ENCODE measurements at regions not wholly inside any gene's neighbourhood (a gene's known extent, or its start where the extent isn't known, plus 50 kb on each side); places are given as distances from the start of the nearest gene placed in this dataset.

GRCh38 chr12:102323799-102324198, 126.2 kb upstream of the PMCH start:
- Histone ChIP-seq H3K18ac (ENCODE audit: insufficient read length, low read depth, low read length) (no peak overlapping the region), H4K8ac (replicated peaks; ENCODE audit: insufficient read length, low read depth, low read length) (no peak overlapping the region), H3K4me2 (ENCODE audit: insufficient read depth, insufficient read length, low read length) (no peak overlapping the region), H2BK20ac (ENCODE audit: low read depth, low read length, poor library complexity, severe bottlenecking) (no peak overlapping the region), H3T11ph (ENCODE audit: low read length) (no peak overlapping the region), H3K23me2 (ENCODE audit: insufficient read length, low read depth, low read length, poor library complexity, severe bottlenecking) (no peaks in the 10 kb centered on the region), H3K14ac (ENCODE audit: insufficient read depth, low read length) (no peak overlapping the region), H4K91ac (ENCODE audit: insufficient read length, low read depth, low read length) (no peak overlapping the region), H4K20me1 (ENCODE audit: control insufficient read depth, insufficient read depth, insufficient read length) (no peaks in the 10 kb centered on the region), H3K9ac (ENCODE audit: extremely low read depth, insufficient read length, low read length) (no peak overlapping the region), H3K9me3 (ENCODE audit: control insufficient read depth, low read depth, low read length) (no peaks in the 10 kb centered on the region), H2AK5ac (ENCODE audit: insufficient read length, low read length) (no peak overlapping the region), H2BK120ac (ENCODE audit: low read depth, low read length, poor library complexity, severe bottlenecking) (no peak overlapping the region), H2BK12ac (ENCODE audit: insufficient read length, low read depth, low read length) (no peak overlapping the region), H2BK15ac (ENCODE audit: low read depth, low read length) (no peak overlapping the region), H3K23ac (ENCODE audit: insufficient read length, low read depth, low read length) (no peak overlapping the region), H3K4ac (ENCODE audit: low read depth, low read length) (no peak overlapping the region), H3K79me1 (ENCODE audit: insufficient read depth, low read depth, low read length, poor library complexity, severe bottlenecking) (no peaks in the 10 kb centered on the region), H2BK5ac (ENCODE audit: insufficient read length, low read length) (no peak overlapping the region), H4K5ac (ENCODE audit: insufficient read length, low read depth, low read length) (no peak overlapping the region), H3K79me2 (ENCODE audit: insufficient read depth, low read length) (no peaks in the 10 kb centered on the region), H2AFZ (ENCODE audit: low read length) (no peak overlapping the region), H3K56ac (ENCODE audit: insufficient read length, low read depth, low read length) (no peak overlapping the region), H3K27ac (ENCODE audit: insufficient read length, low read depth, low read length) (no peak overlapping the region), H3K27me3 (ENCODE audit: insufficient read depth, low read length) (no peaks in the 10 kb centered on the region), H3K4me1 (ENCODE audit: insufficient read depth, low read length) (no peaks in the 10 kb centered on the region)
- TF ChIP-seq CTCF (conservative IDR thresholded peaks at IDR 0.05): no peak
- Mint-ChIP-seq H3K9me3 (peaks cover 0 to 11% of the 10 kb centered on the region in 2 experiments; a peak in 1 of 5 replicates), H3K4me3 (no peak overlapping the region; a peak in 1 of 5 replicates), H3K4me1 (peaks cover 24 to 31% of the 10 kb centered on the region in 2 experiments), H3K27ac (no peak overlapping the region), H3K27me3 (ENCODE audit: low read depth) (no peaks in the 10 kb centered on the region), H3K36me3 (ENCODE audit: insufficient read depth in 1 of 3, low read depth in 3 of 3) (peaks cover 0 to 5% (median 0%) of the 10 kb centered on the region in 3 experiments; a peak in 3 of 7 replicates)
- no peak for DNase-seq
- no CpG with 5 or more reads among the region's 1 CpG for WGBS (ENCODE audit: extremely low coverage, insufficient read length, low lambda C conversion rate)

Data from H9 (cell line).